ENCODE measurements at regions not wholly inside any gene's neighbourhood (a gene's known extent, or its start where the extent isn't known, plus 50 kb on each side); places are given as distances from the start of the nearest gene placed in this dataset.

DNA sequence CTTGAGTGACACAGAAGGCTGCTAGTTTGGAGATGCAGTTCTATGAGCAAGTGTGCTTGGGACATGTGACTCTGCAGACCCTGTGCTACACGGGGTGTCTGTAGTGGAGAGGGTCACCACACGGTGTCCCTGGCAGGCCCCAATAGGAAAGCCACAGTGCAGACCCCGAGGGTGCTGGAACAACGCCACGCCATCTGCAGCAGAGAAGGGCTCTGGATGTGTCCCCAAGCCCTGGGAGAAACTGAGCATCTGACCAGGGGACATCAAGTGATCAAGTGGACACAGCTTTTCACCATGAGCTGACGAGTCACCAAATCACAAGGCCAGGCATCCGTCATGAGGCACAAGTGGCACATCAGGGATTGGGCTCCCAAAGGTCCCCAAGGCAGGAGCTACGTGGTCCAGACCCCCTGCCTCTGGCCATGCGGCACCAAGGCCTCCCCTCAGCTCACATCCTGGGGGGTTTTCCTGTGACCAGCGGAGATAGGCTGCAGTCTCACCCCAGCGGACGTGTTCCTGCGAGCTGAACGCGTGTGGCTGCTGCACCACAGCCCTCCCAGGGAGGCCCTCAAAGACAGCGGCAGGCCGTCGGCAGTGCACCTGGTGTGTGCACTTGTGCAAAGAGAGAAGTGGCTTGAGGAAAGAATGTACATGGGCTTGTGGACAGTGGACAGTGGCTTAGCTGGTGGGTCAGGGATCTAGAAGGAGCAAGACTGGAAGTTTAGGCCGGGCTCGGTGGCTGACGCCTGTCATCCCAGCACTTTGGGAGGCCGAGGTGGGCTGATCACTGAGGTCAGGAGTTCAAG is 96.7 kb downstream of the RPS6KA4 start:
- TF ChIP-seq EZH2 (IDR thresholded peaks at IDR 0.05) (no peak), POLR2AphosphoS5 (IDR thresholded peaks at IDR 0.05; ENCODE audit: borderline replicate concordance, low read depth, low read length) (no peak), FOXP2 (optimal IDR thresholded peaks at IDR 0.05; ENCODE audit: control extremely low read depth, extremely low read length, insufficient read depth) (no peak)

All from SK-N-MC (cell line).